ENCODE measurements at regions not wholly inside any gene's neighbourhood (a gene's known extent, or its start where the extent isn't known, plus 50 kb on each side); places are given as distances from the start of the nearest gene placed in this dataset.

GRCh38 chr21:14737922-14738321, 191.8 kb upstream of the SAMSN1 start:
- Mint-ChIP-seq H3K36me3 (ENCODE audit: low read depth) (no peaks in the 10 kb centered on the region), H3K9me3 (no peaks in the 10 kb centered on the region), H3K4me1 (no peaks in the 10 kb centered on the region), H3K27me3 (ENCODE audit: low read depth) (no peaks in the 10 kb centered on the region), H3K27ac (ENCODE audit: unreplicated experiment) (no peak overlapping the region), H3K4me3 (no peak overlapping the region)
- TF ChIP-seq, protein P1, sequence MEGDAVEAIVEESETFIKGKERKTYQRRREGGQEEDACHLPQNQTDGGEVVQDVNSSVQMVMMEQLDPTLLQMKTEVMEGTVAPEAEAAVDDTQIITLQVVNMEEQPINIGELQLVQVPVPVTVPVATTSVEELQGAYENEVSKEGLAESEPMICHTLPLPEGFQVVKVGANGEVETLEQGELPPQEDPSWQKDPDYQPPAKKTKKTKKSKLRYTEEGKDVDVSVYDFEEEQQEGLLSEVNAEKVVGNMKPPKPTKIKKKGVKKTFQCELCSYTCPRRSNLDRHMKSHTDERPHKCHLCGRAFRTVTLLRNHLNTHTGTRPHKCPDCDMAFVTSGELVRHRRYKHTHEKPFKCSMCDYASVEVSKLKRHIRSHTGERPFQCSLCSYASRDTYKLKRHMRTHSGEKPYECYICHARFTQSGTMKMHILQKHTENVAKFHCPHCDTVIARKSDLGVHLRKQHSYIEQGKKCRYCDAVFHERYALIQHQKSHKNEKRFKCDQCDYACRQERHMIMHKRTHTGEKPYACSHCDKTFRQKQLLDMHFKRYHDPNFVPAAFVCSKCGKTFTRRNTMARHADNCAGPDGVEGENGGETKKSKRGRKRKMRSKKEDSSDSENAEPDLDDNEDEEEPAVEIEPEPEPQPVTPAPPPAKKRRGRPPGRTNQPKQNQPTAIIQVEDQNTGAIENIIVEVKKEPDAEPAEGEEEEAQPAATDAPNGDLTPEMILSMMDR (conservative IDR thresholded peaks at IDR 0.05), result peak; percentile 74
- peak; percentile 12 for DNase-seq (ENCODE audit: low read depth, low spot score)

GRCh38 chr21:14737284-14737691, 191.2 kb upstream of the SAMSN1 start:
- Mint-ChIP-seq H3K9me3 (no peaks in the 10 kb centered on the region), H3K4me1 (no peaks in the 10 kb centered on the region), H3K27ac (ENCODE audit: unreplicated experiment) (no peak overlapping the region), H3K27me3 (ENCODE audit: low read depth) (no peaks in the 10 kb centered on the region), H3K4me3 (no peak overlapping the region), H3K36me3 (ENCODE audit: low read depth) (no peaks in the 10 kb centered on the region)
- TF ChIP-seq, protein P1 (conservative IDR thresholded peaks at IDR 0.05), result no peak
- no peak for DNase-seq (ENCODE audit: low read depth, low spot score)

DNA sequence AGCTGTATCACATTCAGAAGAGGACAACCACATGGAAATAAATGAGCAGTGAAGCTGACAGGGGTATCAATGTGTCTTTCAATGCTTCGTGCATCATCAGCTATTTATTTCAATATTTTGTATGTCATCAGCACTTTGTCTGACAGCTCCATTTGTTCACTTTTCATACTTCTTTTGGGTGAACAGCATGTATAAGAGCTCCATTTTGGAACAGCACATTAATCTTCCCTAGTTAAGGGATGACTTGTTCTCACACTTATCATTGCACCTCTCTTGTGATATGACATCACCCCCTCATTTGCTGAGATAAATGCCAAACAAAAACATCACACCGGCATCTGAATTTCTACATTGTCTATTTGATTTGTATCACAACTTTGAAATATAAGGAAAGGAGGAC, 190.6 kb upstream of the SAMSN1 start:
- TF ChIP-seq, protein P1 (conservative IDR thresholded peaks at IDR 0.05), result no peak
- Mint-ChIP-seq H3K36me3 (ENCODE audit: low read depth) (no peaks in the 10 kb centered on the region), H3K9me3 (no peaks in the 10 kb centered on the region), H3K27ac (ENCODE audit: unreplicated experiment) (no peak overlapping the region), H3K4me3 (no peak overlapping the region), H3K4me1 (no peaks in the 10 kb centered on the region), H3K27me3 (ENCODE audit: low read depth) (no peaks in the 10 kb centered on the region)
- DNase-seq (ENCODE audit: low read depth, low spot score), result no peak

GRCh38 chr21:14736162-14736561, 190.0 kb upstream of the SAMSN1 start:
- TF ChIP-seq, protein P1 (conservative IDR thresholded peaks at IDR 0.05), result no peak

DNA sequence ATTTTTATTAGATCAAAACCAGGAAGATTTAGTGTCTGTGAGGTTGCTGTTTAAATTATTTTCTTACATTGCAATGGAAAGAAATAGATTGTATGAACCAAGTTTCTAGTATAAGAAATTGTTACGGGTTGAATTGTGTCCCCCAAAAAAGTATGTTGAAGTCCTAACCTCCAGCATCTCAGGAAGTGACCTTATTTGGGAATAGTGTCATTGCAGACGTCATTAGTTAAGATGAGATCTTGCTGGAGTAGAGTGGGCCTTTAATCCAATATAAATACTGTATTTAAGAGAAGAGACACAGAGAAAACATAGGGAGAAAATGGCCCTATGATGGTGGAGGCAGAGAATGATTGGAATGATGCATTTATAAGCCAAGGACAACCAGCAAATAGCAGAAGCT, 188.7 kb upstream of the SAMSN1 start:
- TF ChIP-seq, protein P1 (conservative IDR thresholded peaks at IDR 0.05), result no peak
- DNase-seq (ENCODE audit: low read depth, low spot score), result no peak
- no peak overlapping the region for H3K27ac Mint-ChIP-seq (ENCODE audit: unreplicated experiment)

More at GRCh38 chr21:14736162-14736561, 190.0 kb upstream of the SAMSN1 start:
- Mint-ChIP-seq H3K36me3 (ENCODE audit: low read depth) (no peaks in the 10 kb centered on the region), H3K27ac (ENCODE audit: unreplicated experiment) (no peak overlapping the region), H3K4me3 (no peak overlapping the region), H3K9me3 (no peaks in the 10 kb centered on the region), H3K27me3 (ENCODE audit: low read depth) (no peaks in the 10 kb centered on the region), H3K4me1 (no peaks in the 10 kb centered on the region)
- DNase-seq (ENCODE audit: low read depth, low spot score), result no peak

DNA sequence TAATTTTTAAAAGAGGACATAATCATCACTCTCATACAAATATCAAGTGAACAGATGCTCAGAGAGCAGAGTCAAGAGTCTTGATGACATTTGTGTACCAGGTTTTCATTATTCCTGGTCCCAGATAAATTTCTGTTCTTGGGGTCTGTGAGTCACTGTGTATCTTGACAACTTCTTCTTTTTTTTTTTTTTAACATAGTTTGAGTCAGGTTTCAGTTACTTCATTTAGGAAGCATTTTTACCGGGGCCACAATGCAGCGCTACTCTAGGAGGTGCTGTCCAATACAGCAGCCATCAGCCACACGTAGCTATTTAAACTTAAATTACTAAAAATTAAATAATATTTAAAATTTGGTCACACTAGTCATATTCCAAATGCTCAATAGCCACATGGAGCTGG, 188.1 kb upstream of the SAMSN1 start:
- H3K4me3 Mint-ChIP-seq, result no peak overlapping the region
- H3K27ac Mint-ChIP-seq (ENCODE audit: unreplicated experiment), result no peak overlapping the region
- no peaks in the 10 kb centered on the region for H3K9me3 Mint-ChIP-seq
- H3K4me1 Mint-ChIP-seq, result no peaks in the 10 kb centered on the region
- TF ChIP-seq, protein P1 (conservative IDR thresholded peaks at IDR 0.05), result no peak
- DNase-seq (ENCODE audit: low read depth, low spot score), result no peak
- H3K27me3 Mint-ChIP-seq (ENCODE audit: low read depth), result no peaks in the 10 kb centered on the region
- no peaks in the 10 kb centered on the region for H3K36me3 Mint-ChIP-seq (ENCODE audit: low read depth)

More for the DNA sequence above, 188.7 kb upstream of the SAMSN1 start:
- Mint-ChIP-seq H3K4me3 (no peak overlapping the region), H3K9me3 (no peaks in the 10 kb centered on the region), H3K36me3 (ENCODE audit: low read depth) (no peaks in the 10 kb centered on the region), H3K27me3 (ENCODE audit: low read depth) (no peaks in the 10 kb centered on the region), H3K4me1 (no peaks in the 10 kb centered on the region)
